ENCODE measurements at regions not wholly inside any gene's neighbourhood (a gene's known extent, or its start where the extent isn't known, plus 50 kb on each side); places are given as distances from the start of the nearest gene placed in this dataset.

DNA sequence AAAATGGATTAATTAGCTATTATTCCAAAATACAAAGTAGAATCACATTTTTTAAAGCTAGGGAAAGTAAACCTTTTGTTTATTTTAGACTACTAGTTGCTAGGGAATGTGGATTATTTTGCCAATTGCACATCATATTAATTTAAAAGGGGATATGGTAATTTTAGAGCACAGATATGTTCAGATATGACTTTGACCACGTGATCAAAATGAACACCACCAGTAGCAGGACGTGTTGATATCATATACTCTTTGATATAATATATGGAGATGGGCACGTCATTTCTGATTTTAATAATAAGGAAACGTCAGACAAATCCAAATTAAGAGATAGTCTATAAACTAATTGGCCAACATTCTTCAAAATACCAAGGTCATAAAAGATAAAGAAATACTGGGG lies 1188.3 kb upstream of the CNTN5 start:
- DNase-seq: no peak

DNA sequence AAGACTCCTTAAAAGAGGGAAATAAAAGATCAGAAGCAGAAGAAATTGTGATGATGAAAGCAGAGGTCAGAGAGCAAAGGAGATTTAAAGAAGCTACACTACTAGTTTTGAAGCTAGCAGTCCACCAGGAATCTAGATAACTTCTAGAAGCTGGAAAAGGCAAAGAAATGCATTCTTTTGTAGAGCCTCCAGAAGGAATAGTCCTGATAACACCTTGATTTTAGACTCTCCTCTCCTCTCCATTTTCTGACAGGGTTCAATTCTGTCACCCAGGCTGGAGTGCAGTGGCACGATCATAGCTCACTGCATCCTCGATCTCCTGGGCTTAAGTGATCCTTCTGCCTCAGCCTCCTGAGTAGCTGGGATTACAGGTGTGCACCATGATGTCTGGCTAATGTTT lies 1187.3 kb upstream of the CNTN5 start:
- no peak for DNase-seq

DNA sequence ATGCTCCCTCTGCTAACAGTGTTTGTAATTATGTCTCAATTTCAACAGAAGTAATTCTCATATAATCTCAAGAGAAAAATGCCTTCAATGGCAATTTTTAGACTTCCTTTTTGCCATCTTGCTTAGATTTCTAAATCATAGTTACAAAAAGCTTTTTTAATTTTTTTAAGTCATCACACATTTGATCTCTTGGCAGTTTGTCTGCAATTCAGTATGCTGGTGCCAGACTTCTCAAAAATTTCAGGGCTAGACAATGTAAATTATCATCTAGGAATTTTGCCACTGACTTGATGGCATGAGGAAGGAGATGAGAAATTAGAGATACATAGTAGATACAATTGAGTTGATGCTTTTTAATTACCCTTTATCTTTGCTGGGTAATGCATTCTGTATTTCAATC lies 1176.7 kb upstream of the CNTN5 start:
- no peak for DNase-seq

- no peak for DNase-seq
These were observed 1173.0 kb upstream of the CNTN5 start for GRCh38 chr11:97847730-97848129.

DNA sequence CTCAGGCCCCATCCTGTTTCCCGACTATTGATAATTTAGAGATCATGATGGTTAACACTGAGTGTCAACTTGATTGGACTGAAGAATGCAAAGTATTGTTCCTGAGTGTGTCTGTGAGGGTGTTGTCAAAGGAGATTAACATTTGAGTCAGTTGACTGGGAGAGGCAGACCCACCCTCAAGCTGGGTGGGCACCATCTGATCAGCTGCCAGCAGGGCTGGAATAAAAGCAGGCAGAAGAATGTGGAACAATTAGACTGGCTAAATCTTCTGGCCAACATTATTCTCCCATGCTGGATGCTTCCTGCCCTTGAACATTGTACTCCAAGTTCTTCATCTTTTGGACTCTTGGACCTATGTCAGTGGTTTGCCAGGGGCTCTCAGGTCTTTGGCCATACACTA lies 1170.0 kb upstream of the CNTN5 start:
- no peak for DNase-seq

DNA sequence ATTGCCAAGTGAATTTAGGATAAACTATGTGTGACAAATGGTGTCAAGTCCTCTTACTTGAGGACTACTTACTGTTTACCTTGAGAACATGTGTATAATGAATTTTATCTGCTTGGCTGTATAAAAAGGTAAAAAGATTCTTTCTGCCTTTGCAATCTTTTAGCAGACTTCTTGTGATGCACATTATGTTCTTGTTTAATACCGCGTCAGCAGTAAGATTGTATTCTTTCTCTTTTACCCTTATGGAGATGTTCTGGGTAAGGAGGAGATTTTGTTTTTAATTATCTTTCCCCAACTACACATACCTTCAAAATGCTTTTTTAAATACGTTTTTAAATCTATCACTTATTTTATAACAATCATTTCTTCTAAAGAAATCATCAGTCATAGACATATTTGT lies 1166.4 kb upstream of the CNTN5 start:
- DNase-seq: no peak

DNA sequence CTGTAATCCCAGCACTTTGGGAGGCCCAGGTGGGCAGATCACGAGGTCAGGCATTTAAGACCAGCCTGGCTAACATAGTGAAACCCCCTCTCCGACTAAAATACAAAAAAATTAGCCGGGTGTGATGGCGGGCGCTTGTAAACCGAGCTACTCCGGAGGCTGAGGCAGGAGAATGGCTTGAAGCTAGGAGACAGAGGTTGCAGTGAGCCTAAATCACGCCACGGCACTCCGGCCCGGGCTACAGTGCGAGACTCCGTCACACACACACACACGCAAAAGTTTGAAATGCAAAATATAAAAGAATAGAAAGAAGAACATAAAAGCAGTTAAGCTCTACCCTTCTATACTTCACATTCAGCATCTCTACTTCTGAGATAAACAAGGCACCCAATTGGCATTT lies 1165.9 kb upstream of the CNTN5 start:
- DNase-seq: no peak

- DNase-seq: no peak
These were observed 1164.1 kb upstream of the CNTN5 start for GRCh38 chr11:97856666-97857065.

GRCh38 chr11:97860237-97860636 lies 1160.5 kb upstream of the CNTN5 start:
- DNase-seq: no peak

GRCh38 chr11:97862021-97862420 lies 1158.7 kb upstream of the CNTN5 start:
- DNase-seq: no peak

DNA sequence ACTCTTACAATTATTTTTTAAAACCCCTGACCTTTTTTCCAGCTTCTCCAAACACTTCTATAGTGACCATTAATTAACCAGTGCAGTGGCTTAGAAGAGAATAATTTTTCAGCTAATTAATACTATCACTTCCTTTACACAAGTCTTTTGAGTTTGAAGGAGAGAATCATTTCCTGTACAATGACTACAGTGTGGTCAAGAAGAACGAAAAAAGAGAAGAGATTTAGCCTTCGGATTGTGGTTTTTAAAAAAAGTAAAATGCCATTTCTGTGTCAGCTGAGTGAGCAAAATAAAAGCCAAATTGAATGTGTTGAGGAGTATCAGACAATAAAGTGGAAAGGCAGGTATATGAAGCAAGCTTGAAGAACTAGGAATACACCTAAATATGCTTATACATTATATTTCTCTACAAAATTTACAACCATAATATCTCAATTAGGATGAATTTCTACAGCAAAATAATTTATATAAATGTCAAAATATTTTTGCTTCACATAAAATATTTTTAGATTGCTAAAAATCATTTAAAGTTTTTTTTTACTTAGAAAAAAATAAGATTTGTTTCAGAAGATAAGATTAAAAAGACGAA lies 1155.2 kb upstream of the CNTN5 start:
- no peak for DNase-seq

DNA sequence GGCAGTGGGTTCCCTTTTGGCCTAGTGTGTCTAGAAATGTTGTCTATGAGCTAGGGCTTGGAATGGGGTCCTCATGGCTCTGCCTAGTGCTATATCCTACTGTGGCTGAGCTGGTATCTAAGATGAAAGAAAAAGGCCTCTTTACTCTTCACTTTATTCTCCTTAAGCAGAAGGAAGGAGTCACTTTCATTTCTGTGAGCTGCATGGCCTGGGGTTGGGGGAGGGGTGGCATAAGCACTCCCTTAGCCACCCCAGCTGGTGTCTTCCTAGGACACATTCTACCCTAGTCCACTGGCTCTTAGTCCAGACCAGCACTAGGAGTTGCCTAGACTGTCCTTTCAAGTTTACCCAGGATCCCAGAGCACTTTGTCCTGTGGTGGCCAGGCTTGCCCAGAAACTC lies 1148.9 kb upstream of the CNTN5 start:
- DNase-seq: no peak

GRCh38 chr11:97880209-97880608 lies 1140.5 kb upstream of the CNTN5 start:
- DNase-seq: no peak

DNA sequence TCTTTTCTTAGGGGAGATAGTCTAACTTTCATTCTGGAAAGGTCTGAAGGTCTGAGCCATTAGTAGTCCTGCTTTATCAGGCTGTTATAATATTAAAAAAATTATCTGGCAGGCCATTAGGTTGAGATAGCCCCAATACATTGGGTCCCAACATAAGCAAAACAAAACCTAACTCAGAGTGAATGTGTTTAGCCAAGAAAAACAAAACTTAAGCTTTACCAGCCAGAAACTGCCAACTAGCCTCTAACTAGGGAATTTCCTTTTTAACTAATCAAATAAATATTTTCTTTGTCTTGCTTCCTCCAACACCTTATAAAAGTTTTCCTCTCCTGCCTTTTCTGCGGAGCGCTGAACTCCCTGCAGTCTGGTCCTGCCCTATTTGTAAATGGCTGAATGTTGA lies 1137.7 kb upstream of the CNTN5 start:
- DNase-seq: no peak

- no peak for DNase-seq
These were observed 1132.1 kb upstream of the CNTN5 start for GRCh38 chr11:97888641-97889040.

DNA sequence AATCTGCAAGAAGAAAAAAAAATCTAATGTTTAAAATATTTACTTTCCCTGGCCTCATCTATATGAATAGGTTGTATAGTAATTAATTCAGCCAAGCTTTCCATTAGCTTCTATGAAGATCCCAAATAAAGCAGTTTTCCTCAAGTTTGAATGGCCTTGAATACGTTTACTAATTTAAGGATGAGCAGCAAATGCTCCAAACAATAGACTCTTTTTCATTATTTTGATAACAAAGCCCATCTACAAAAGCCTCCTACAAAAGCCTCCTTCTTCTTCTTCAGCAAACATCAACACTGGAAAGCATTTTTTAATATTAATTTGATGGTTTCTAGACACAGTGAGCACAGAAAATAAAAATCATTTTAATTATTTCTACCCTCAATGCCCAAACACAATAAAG lies 1130.3 kb upstream of the CNTN5 start:
- DNase-seq: no peak

DNA sequence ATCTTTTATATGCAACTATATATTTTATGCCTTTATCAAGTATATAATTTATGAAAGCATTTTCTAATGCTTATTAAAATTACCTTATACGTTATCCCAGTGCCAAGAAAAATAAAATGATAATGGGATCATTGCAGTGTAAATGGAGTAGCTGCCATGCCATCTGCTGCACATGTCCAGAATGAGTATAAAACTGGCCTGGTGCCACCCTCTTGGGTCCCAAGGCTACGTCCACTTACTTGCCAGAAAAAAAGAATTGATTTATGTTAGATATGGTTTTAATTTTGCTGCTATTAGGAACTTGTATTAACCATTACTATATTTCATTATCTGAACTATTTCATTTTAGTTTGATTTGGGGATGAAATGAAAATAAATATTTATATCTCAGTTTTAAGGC lies 1127.1 kb upstream of the CNTN5 start:
- no peak for DNase-seq

GRCh38 chr11:97894978-97895377 lies 1125.8 kb upstream of the CNTN5 start:
- DNase-seq: no peak

DNA sequence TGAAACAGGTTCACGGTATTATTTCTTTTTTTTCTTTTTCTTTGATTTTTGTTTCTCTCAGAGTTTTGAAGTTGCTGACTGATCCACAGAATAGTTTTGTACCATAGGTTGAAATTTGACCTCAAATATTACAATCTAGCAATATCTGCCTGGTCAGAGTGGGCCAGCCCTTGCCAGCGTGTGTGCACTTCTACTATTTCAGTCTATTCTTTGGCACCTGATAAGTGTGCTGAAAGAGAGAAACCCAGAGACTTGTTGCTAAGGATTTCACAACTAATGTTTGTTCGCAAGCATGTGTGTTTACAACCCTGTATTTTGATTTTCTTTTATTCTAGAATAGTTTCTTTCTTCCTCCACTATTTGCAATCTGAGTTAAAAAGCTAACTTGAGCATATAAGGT lies 1125.2 kb upstream of the CNTN5 start:
- DNase-seq: no peak

GRCh38 chr11:97902828-97903227 lies 1117.9 kb upstream of the CNTN5 start:
- DNase-seq: no peak

GRCh38 chr11:97905101-97905500 lies 1115.6 kb upstream of the CNTN5 start:
- DNase-seq: no peak

- DNase-seq: no peak
These were observed 1115.1 kb upstream of the CNTN5 start for GRCh38 chr11:97905671-97906070.

- no peak for DNase-seq
These were observed 1112.4 kb upstream of the CNTN5 start for GRCh38 chr11:97908354-97908753.

- DNase-seq: no peak
These were observed 1110.9 kb upstream of the CNTN5 start for GRCh38 chr11:97909614-97910399.

GRCh38 chr11:97912629-97913028 lies 1108.1 kb upstream of the CNTN5 start:
- DNase-seq: no peak
